CD14-positive monocyte (primary cell): ENCODE measurements at regions not wholly inside any gene's neighbourhood (a gene's known extent, or its start where the extent isn't known, plus 50 kb on each side); places are given as distances from the start of the nearest gene placed in this dataset.

Experiments
- DNase-seq, 3 donors: peaks; one replicate each; pipeline ENCODE4 v3.0.0-alpha.2; 2011 to 2022
- H2AFZ ChIP-seq: 2 replicates; pipeline ENCODE4 v1.6.0; 2012; ENCODE audit warnings: mild to moderate bottlenecking, low read depth, low read length, inconsistent platforms; ENCODE audit not compliant: insufficient read depth, poor library complexity, severe bottlenecking
- H3K27ac ChIP-seq, 2 donors: 1 replicate in 1 of 2; 2 replicates in 1 of 2; pipeline ENCODE4 v1.5.1; 2012 to 2013; ENCODE audit warnings: low read length in 2 of 2, control low read depth in 1 of 2, inconsistent platforms in 1 of 2, low read depth in 1 of 2, mild to moderate bottlenecking in 1 of 2
- H3K27me3 ChIP-seq, 2 donors: one replicate each; pipeline versions ENCODE4 v1.6.0 to v1.6.1; 2011 to 2013; ENCODE audit warnings: low read length in 2 of 2; ENCODE audit not compliant: control insufficient read depth in 2 of 2, insufficient read depth in 2 of 2
- H3K36me3 ChIP-seq, 2 donors: replicated peaks in 1 of 2; 1 replicate in 1 of 2; 2 replicates in 1 of 2; pipeline versions ENCODE4 v1.5.1 to v1.6.1; 2012 to 2013; ENCODE audit warnings: low read length in 2 of 2, control low read depth in 1 of 2, inconsistent platforms in 1 of 2, mild to moderate bottlenecking in 1 of 2; ENCODE audit not compliant: insufficient read depth in 2 of 2, control insufficient read depth in 1 of 2
- H3K4me1 ChIP-seq, 2 donors: 1 replicate in 1 of 2; 2 replicates in 1 of 2; pipeline versions ENCODE4 v1.5.1 to v1.6.1; 2012 to 2013; ENCODE audit warnings: low read length in 2 of 2, control low read depth in 1 of 2, inconsistent platforms in 1 of 2, mild to moderate bottlenecking in 1 of 2, moderate library complexity in 1 of 2; ENCODE audit not compliant: insufficient read depth in 2 of 2, control insufficient read depth in 1 of 2
- H3K4me2 ChIP-seq: replicated peaks from 2 replicates; pipeline ENCODE3; 2012; ENCODE audit warnings: low read length, moderate library complexity, mild to moderate bottlenecking; ENCODE audit not compliant: poor library complexity, severe bottlenecking; ENCODE audit errors: extremely low read depth
- H3K4me3 ChIP-seq, 3 experiments: fragments of 200-600 bp in 1 of 3; sonication (generic) in 1 of 3; replicated peaks in 1 of 3; 1 replicate in 2 of 3; 2 replicates in 1 of 3; pipeline ENCODE4 v1.5.1; 2011 to 2013; ENCODE audit warnings: low read length in 3 of 3, mild to moderate bottlenecking in 3 of 3, control low read depth in 2 of 3, low read depth in 2 of 3, inconsistent platforms in 1 of 3, moderate library complexity in 1 of 3
- H3K79me2 ChIP-seq: 2 replicates; pipeline ENCODE4 v1.6.0; 2012; ENCODE audit warnings: mild to moderate bottlenecking, control low read depth, inconsistent platforms, low read length, moderate library complexity; ENCODE audit not compliant: insufficient read depth
- H3K9ac ChIP-seq: 2 replicates; pipeline ENCODE4 v1.6.0; 2017; ENCODE audit warnings: low read length, mild to moderate bottlenecking; ENCODE audit not compliant: insufficient read depth, poor library complexity, severe bottlenecking
- H3K9me3 ChIP-seq, 2 donors: replicated peaks in 1 of 2; 1 replicate in 1 of 2; 2 replicates in 1 of 2; pipeline versions ENCODE4 v1.5.1 to v1.6.1; 2012 to 2013; ENCODE audit warnings: low read length in 2 of 2, control low read depth in 1 of 2; ENCODE audit not compliant: control insufficient read depth in 1 of 2, insufficient read depth in 1 of 2
- H4K20me1 ChIP-seq: 2 replicates; pipeline ENCODE4 v1.6.0; 2012; ENCODE audit warnings: mild to moderate bottlenecking, low read length, control low read depth, moderate library complexity; ENCODE audit not compliant: insufficient read depth
- H3K27ac Mint-ChIP-seq, 7 donors: one replicate each; pipeline ENCODE4 v1.8.0; 2020; ENCODE audit warnings: mild to moderate bottlenecking in 7 of 7, mixed read lengths in 7 of 7, moderate library complexity in 6 of 7, inconsistent platforms in 2 of 7
- H3K27me3 Mint-ChIP-seq, 3 donors: one replicate each; pipeline ENCODE4 v1.8.0; 2021 to 2022; ENCODE audit warnings: low read depth in 3 of 3, mild to moderate bottlenecking in 3 of 3, mixed read lengths in 3 of 3, moderate library complexity in 3 of 3, inconsistent platforms in 1 of 3
- H3K36me3 Mint-ChIP-seq, 2 donors: one replicate each; pipeline ENCODE4 v1.8.0; 2020; ENCODE audit warnings: mixed read lengths in 2 of 2, inconsistent platforms in 1 of 2, mild to moderate bottlenecking in 1 of 2
- H3K4me1 Mint-ChIP-seq: one replicate; pipeline ENCODE4 v1.8.0; 2020; ENCODE audit warnings: mild to moderate bottlenecking, mixed read lengths
- H3K4me3 Mint-ChIP-seq, 2 donors: one replicate each; pipeline ENCODE4 v1.8.0; 2020; ENCODE audit warnings: mild to moderate bottlenecking in 2 of 2, mixed read lengths in 2 of 2, moderate library complexity in 1 of 2
- H3K9me3 Mint-ChIP-seq, 7 donors: one replicate each; pipeline ENCODE4 v1.8.0; 2020 to 2022; ENCODE audit warnings: mixed read lengths in 7 of 7, mild to moderate bottlenecking in 6 of 7, moderate library complexity in 6 of 7, inconsistent platforms in 2 of 7
- WGBS: methylation state at CpG from one replicate; pipeline ENCODE4 v1.1.5; 2013; ENCODE audit warnings: missing lambda C conversion rate; ENCODE audit not compliant: insufficient coverage; 5-methylcytosine and 5-hydroxymethylcytosine counted together
- intact Hi-C, 2 donors: fragments of 100-400 bp; cut with micrococcal nuclease; formaldehyde crosslinking; loops; one replicate each; pipeline versions ENCODE4 v1.15.0 to v1.15.1; 2023
- TF ChIP-seq, protein P1 (sequence below): fragments of 200-600 bp; IDR thresholded peaks from one replicate; pipeline ENCODE4 v1.8.0; 2022; ENCODE audit warnings: antibody characterized with exemption, mild to moderate bottlenecking

DNA sequence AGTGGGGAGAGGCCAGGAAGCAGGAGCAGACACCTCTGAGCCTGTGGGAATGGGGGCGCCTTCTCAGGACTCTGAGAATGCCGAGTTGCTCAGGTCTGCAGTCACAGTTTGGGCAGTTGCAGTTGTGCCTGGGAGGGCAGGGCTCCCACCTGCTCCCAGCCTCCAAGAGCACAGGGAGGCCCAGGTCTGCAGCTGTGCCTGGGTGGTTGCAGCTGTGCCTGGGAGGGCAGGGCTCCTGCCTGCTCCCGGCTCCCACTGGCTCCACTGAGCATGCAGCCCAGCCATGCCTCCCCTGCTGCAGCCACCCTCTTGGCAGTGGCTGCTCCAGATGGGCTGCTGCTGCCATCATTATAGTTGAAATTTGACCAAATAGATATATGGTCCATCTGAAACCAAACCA lies 1062.8 kb upstream of the ACO1 start:
- WGBS: 84% methylated on average over 2 of the region's 3 CpGs
- no peak overlapping the region for H3K4me2 ChIP-seq
- H3K9ac ChIP-seq: no peak overlapping the region
- no peaks in the 10 kb centered on the region for H3K36me3 Mint-ChIP-seq
- no peak overlapping the region for H2AFZ ChIP-seq
- H3K79me2 ChIP-seq: no peaks in the 10 kb centered on the region
- intact Hi-C loops: no loop called here
- H3K27ac Mint-ChIP-seq: no peak overlapping the region
- TF ChIP-seq, protein P1, sequence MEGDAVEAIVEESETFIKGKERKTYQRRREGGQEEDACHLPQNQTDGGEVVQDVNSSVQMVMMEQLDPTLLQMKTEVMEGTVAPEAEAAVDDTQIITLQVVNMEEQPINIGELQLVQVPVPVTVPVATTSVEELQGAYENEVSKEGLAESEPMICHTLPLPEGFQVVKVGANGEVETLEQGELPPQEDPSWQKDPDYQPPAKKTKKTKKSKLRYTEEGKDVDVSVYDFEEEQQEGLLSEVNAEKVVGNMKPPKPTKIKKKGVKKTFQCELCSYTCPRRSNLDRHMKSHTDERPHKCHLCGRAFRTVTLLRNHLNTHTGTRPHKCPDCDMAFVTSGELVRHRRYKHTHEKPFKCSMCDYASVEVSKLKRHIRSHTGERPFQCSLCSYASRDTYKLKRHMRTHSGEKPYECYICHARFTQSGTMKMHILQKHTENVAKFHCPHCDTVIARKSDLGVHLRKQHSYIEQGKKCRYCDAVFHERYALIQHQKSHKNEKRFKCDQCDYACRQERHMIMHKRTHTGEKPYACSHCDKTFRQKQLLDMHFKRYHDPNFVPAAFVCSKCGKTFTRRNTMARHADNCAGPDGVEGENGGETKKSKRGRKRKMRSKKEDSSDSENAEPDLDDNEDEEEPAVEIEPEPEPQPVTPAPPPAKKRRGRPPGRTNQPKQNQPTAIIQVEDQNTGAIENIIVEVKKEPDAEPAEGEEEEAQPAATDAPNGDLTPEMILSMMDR: no peak
- no peaks in the 10 kb centered on the region for H3K27me3 ChIP-seq
- no peak for DNase-seq
- no peaks in the 10 kb centered on the region for H3K4me1 Mint-ChIP-seq
- no peak overlapping the region for H3K27ac ChIP-seq
- peaks cover 4 to 11% of the 10 kb centered on the region in 2 donors for H3K9me3 ChIP-seq
- H3K4me1 ChIP-seq: no peaks in the 10 kb centered on the region
- H3K27me3 Mint-ChIP-seq: no peaks in the 10 kb centered on the region
- no peak overlapping the region for H3K4me3 Mint-ChIP-seq
- no peak overlapping the region for H3K4me3 ChIP-seq
- no peaks in the 10 kb centered on the region for H4K20me1 ChIP-seq
- peaks cover 2 to 17% (median 6%) of the 10 kb centered on the region in 7 donors for H3K9me3 Mint-ChIP-seq
- H3K36me3 ChIP-seq: no peaks in the 10 kb centered on the region

DNA sequence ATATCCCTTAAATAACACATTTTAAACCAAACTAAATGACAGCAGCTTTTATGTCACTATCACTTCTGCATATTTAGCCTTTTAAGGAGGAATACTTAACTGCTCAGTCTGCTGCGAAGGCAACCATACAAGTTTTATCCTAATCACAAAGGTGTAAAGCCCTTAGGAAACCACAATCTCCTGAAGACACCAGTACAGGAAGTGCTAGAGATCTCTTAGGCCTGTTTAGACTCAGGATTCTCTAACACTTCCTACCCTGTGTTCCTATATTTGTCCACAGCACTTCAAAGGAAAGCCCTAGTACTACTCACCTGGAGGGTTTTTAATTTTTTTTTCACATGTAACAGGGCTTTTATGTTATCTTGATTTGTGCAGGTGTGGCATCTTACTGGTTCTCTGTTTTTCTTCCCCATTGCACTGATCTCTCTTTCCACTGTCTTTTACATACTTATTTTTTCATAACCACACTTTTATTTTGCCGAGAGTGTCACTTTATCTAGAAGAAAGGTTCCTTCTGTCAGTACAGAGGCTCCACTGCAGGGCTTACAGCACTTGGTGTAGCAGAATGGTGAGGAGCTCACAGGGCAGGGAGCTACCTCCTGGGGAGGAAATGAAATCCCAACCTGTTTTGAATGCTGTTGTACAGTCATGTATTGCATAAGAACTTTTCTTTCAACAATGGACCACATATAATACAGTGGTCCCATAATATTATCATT lies 1060.6 kb upstream of the ACO1 start:
- no peak overlapping the region for H3K9ac ChIP-seq

More for the DNA sequence above, 1060.6 kb upstream of the ACO1 start:
- Histone ChIP-seq H3K4me2 (no peak overlapping the region), H3K79me2 (no peaks in the 10 kb centered on the region), H3K27me3 (no peaks in the 10 kb centered on the region), H3K4me1 (no peaks in the 10 kb centered on the region), H3K4me3 (no peak overlapping the region), H3K9me3 (peaks cover 4 to 16% of the 10 kb centered on the region in 2 donors), H4K20me1 (no peaks in the 10 kb centered on the region), H3K27ac (no peak overlapping the region), H3K36me3 (no peaks in the 10 kb centered on the region), H2AFZ (no peak overlapping the region)
- peaks cover 0 to 1% (median 0%) of the 10 kb centered on the region in 3 donors for H3K27me3 Mint-ChIP-seq
- H3K4me1 Mint-ChIP-seq: no peaks in the 10 kb centered on the region
- WGBS: 80% methylated on average over 1 of the region's 2 CpGs
- intact Hi-C loops: no loop called here
- H3K9me3 Mint-ChIP-seq: peaks cover 11 to 31% (median 15%) of the 10 kb centered on the region in 7 donors
- no peak overlapping the region for H3K27ac Mint-ChIP-seq
- H3K36me3 Mint-ChIP-seq: no peaks in the 10 kb centered on the region
- DNase-seq: no peak
- TF ChIP-seq, protein P1: no peak
- H3K4me3 Mint-ChIP-seq: no peak overlapping the region
